Urinary bladder (tissue), 3 donors: ENCODE measurements at regions not wholly inside any gene's neighbourhood (a gene's known extent, or its start where the extent isn't known, plus 50 kb on each side); places are given as distances from the start of the nearest gene placed in this dataset.

Source experiments
- DNase-seq: peaks from one replicate; pipeline ENCODE4 v3.0.0-alpha.2; 2015; ENCODE audit errors: extremely low spot score
- H3K27ac ChIP-seq: one replicate; pipeline ENCODE4 v1.5.1; 2013; ENCODE audit warnings: low read depth, mild to moderate bottlenecking, moderate library complexity
- H3K36me3 ChIP-seq: one replicate; pipeline ENCODE4 v1.6.1; 2013; ENCODE audit warnings: mild to moderate bottlenecking, moderate library complexity; ENCODE audit not compliant: insufficient read depth
- H3K4me1 ChIP-seq: one replicate; pipeline ENCODE4 v1.6.1; 2013; ENCODE audit warnings: mild to moderate bottlenecking, moderate library complexity; ENCODE audit not compliant: insufficient read depth
- H3K4me3 ChIP-seq: one replicate; pipeline ENCODE4 v1.5.1; 2013; ENCODE audit warnings: low read depth, low read length
- WGBS: extraction: QIAGEN DNeasy Blood & Tissue Kit; methylation state at CpG from one replicate; pipeline ENCODE4 v1.1.7; 2013; 5-methylcytosine and 5-hydroxymethylcytosine counted together
- donor health status: healthy with polysubstance abuse.
- donor health status: healthy.

- WGBS, result 83% methylated on average over 1 of the region's 1 CpG
- DNase-seq, result no peak
Measured at GRCh38 chr5:92777421-92777820, 803.6 kb downstream of the NR2F1-AS1 start.

GRCh38 chr5:92775711-92776615 is 805.1 kb downstream of the NR2F1-AS1 start:
- no peak for DNase-seq
- H3K27ac ChIP-seq, result no peak overlapping the region
- no peaks in the 10 kb centered on the region for H3K4me1 ChIP-seq
- H3K4me3 ChIP-seq, result no peak overlapping the region
- 94% methylated on average over 5 of the region's 5 CpGs for WGBS
- no peaks in the 10 kb centered on the region for H3K36me3 ChIP-seq

More at GRCh38 chr5:92777421-92777820, 803.6 kb downstream of the NR2F1-AS1 start:
- H3K4me3 ChIP-seq, result no peak overlapping the region
- H3K27ac ChIP-seq, result no peak overlapping the region
- H3K4me1 ChIP-seq, result no peaks in the 10 kb centered on the region
- H3K36me3 ChIP-seq, result no peaks in the 10 kb centered on the region

- Histone ChIP-seq H3K4me1 (no peaks in the 10 kb centered on the region), H3K4me3 (no peak overlapping the region), H3K27ac (no peak overlapping the region), H3K36me3 (no peaks in the 10 kb centered on the region)
- WGBS, result 94% methylated on average over 2 of the region's 2 CpGs
- no peak for DNase-seq
Measured at GRCh38 chr5:92769978-92770377, 811.0 kb downstream of the NR2F1-AS1 start.

GRCh38 chr5:92761585-92761984 is 819.4 kb downstream of the NR2F1-AS1 start:
- Histone ChIP-seq H3K4me1 (no peaks in the 10 kb centered on the region), H3K4me3 (no peak overlapping the region), H3K27ac (no peak overlapping the region), H3K36me3 (no peaks in the 10 kb centered on the region)
- WGBS, result 67% methylated on average over 2 of the region's 2 CpGs
- DNase-seq, result no peak

- no peak overlapping the region for H3K27ac ChIP-seq
- no peaks in the 10 kb centered on the region for H3K36me3 ChIP-seq
- no peaks in the 10 kb centered on the region for H3K4me1 ChIP-seq
- H3K4me3 ChIP-seq, result no peak overlapping the region
- no peak for DNase-seq
- 92% methylated on average over 2 of the region's 2 CpGs for WGBS
Measured at GRCh38 chr5:92760550-92760949, 820.5 kb downstream of the NR2F1-AS1 start.

- H3K4me3 ChIP-seq, result no peak overlapping the region
- no peak for DNase-seq
- WGBS, result 77% methylated on average over 1 of the region's 1 CpG
- no peak overlapping the region for H3K27ac ChIP-seq
- H3K36me3 ChIP-seq, result no peaks in the 10 kb centered on the region
- no peaks in the 10 kb centered on the region for H3K4me1 ChIP-seq
Measured at GRCh38 chr5:92758552-92758951, 822.5 kb downstream of the NR2F1-AS1 start.

- 17% methylated on average over 1 of the region's 1 CpG for WGBS
- no peak overlapping the region for H3K27ac ChIP-seq
- no peak for DNase-seq
Measured at GRCh38 chr5:92749943-92750342, 831.1 kb downstream of the NR2F1-AS1 start.

GRCh38 chr5:92748072-92748676 is 832.8 kb downstream of the NR2F1-AS1 start:
- no peak overlapping the region for H3K4me3 ChIP-seq
- H3K36me3 ChIP-seq, result no peaks in the 10 kb centered on the region
- no peaks in the 10 kb centered on the region for H3K4me1 ChIP-seq
- DNase-seq, result no peak
- WGBS, result 96% methylated on average over 1 of the region's 1 CpG
- H3K27ac ChIP-seq, result no peak overlapping the region

More at GRCh38 chr5:92749943-92750342, 831.1 kb downstream of the NR2F1-AS1 start:
- no peaks in the 10 kb centered on the region for H3K36me3 ChIP-seq
- no peak overlapping the region for H3K4me3 ChIP-seq
- no peaks in the 10 kb centered on the region for H3K4me1 ChIP-seq

- no peak overlapping the region for H3K27ac ChIP-seq
- no peaks in the 10 kb centered on the region for H3K4me1 ChIP-seq
- 81% methylated on average over 2 of the region's 2 CpGs for WGBS
- H3K4me3 ChIP-seq, result no peak overlapping the region
- H3K36me3 ChIP-seq, result no peaks in the 10 kb centered on the region
- DNase-seq, result no peak
Measured at GRCh38 chr5:92741906-92742305, 839.1 kb downstream of the NR2F1-AS1 start.

- no peak for DNase-seq
- Histone ChIP-seq H3K36me3 (no peaks in the 10 kb centered on the region), H3K4me1 (no peaks in the 10 kb centered on the region), H3K4me3 (no peak overlapping the region), H3K27ac (no peak overlapping the region)
- 59% methylated on average over 2 of the region's 2 CpGs for WGBS
Measured at GRCh38 chr5:92734211-92734940, 846.6 kb downstream of the NR2F1-AS1 start.

- no peaks in the 10 kb centered on the region for H3K36me3 ChIP-seq
- H3K4me3 ChIP-seq, result no peak overlapping the region
- H3K27ac ChIP-seq, result no peak overlapping the region
- 69% methylated on average over 1 of the region's 1 CpG for WGBS
- no peaks in the 10 kb centered on the region for H3K4me1 ChIP-seq
- DNase-seq, result no peak
Measured at GRCh38 chr5:92730486-92730885, 850.5 kb downstream of the NR2F1-AS1 start.

- no peak overlapping the region for H3K27ac ChIP-seq
- no peaks in the 10 kb centered on the region for H3K4me1 ChIP-seq
- WGBS, result 97% methylated on average over 5 of the region's 5 CpGs
- H3K4me3 ChIP-seq, result no peak overlapping the region
- no peaks in the 10 kb centered on the region for H3K36me3 ChIP-seq
- DNase-seq, result no peak
Measured at GRCh38 chr5:92729088-92729487, 851.9 kb downstream of the NR2F1-AS1 start.

GRCh38 chr5:92715946-92716520 is 865.0 kb downstream of the NR2F1-AS1 start:
- no peaks in the 10 kb centered on the region for H3K36me3 ChIP-seq
- 71% methylated on average over 5 of the region's 5 CpGs for WGBS
- peak; percentile 37 for DNase-seq

More at GRCh38 chr5:92715946-92716520, 865.0 kb downstream of the NR2F1-AS1 start:
- Histone ChIP-seq H3K4me3 (no peak overlapping the region), H3K4me1 (no peaks in the 10 kb centered on the region), H3K27ac (no peak overlapping the region)
